ENCODE measurements at regions not wholly inside any gene's neighbourhood (a gene's known extent, or its start where the extent isn't known, plus 50 kb on each side); places are given as distances from the start of the nearest gene placed in this dataset.

DNA sequence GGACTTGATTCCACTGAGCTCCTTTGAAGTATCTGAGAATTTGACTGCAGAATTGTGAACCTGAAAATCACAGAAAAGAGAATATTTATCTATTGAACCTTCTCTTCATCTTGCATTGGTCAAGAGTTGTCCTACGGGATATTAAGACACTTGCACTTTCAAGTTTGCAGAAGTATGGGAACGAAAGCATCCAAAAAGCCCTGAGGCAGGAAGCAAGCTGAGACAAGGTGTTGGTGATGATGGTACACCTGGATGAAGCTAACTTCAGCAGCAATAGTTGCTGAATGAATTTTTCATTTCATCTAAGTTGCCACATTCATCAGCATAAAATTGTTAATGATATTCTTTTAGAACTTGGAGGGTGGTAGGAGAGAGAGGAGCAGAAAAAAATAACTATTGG lies 686.6 kb upstream of the ADAMTS5 start:
- H3K27me3 ChIP-seq: peaks cover 0 to 5% (median 0%) of the 10 kb centered on the region in 7 donors
- H3K4me3 ChIP-seq: no peak overlapping the region
- TF ChIP-seq CTCF (IDR thresholded peaks at IDR 0.05): no peak
- no peaks in the 10 kb centered on the region for H3K4me1 ChIP-seq
- H3K36me3 ChIP-seq: no peaks in the 10 kb centered on the region
- no peak overlapping the region for H3K27ac ChIP-seq
- intact Hi-C loops (cut with DNase I): no loop called here
- H3K9me3 ChIP-seq: no peaks in the 10 kb centered on the region
- 89 to 95% methylated on average over 2 of the region's 2 CpGs for WGBS, 2 donors
- DNase-seq (no peak), ATAC-seq (no peak)

- no peak for ATAC-seq
- no peak for DNase-seq
- no peak for TF ChIP-seq CTCF (IDR thresholded peaks at IDR 0.05)
- WGBS, 2 donors: 81 to 89% methylated on average over 3 of the region's 3 CpGs
- intact Hi-C loops (cut with DNase I): no loop called here
- no peak overlapping the region for H3K27ac ChIP-seq
- H3K27me3 ChIP-seq: peaks cover 0 to 5% (median 0%) of the 10 kb centered on the region in 7 donors
- no peaks in the 10 kb centered on the region for H3K9me3 ChIP-seq
- no peaks in the 10 kb centered on the region for H3K4me1 ChIP-seq
- no peaks in the 10 kb centered on the region for H3K36me3 ChIP-seq
- no peak overlapping the region for H3K4me3 ChIP-seq
Measured at GRCh38 chr21:27649762-27650161, 682.9 kb upstream of the ADAMTS5 start.

DNA sequence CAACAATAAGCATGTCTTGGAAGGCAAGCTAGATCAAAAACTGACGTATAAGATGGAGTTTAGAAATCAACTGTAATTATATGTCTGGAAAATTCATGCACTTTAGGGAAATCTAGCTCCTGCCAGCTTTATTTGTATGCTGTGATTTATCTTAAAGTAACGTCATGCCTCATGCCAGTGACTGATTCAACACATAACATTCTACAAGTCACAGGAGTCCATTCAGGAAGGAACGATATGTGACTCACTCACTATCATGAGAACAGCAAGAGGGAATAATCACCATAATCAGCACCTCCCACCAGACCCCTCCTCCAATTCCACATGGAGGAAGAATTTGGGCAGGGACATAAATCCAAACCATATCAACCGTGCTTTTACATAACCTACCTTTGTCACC lies 682.4 kb upstream of the ADAMTS5 start:
- no peaks in the 10 kb centered on the region for H3K9me3 ChIP-seq
- H3K4me1 ChIP-seq: no peaks in the 10 kb centered on the region
- WGBS, 2 donors: 56 to 64% methylated on average over 4 of the region's 4 CpGs
- no peak for TF ChIP-seq CTCF (IDR thresholded peaks at IDR 0.05)
- H3K4me3 ChIP-seq: no peak overlapping the region
- H3K27ac ChIP-seq: no peak overlapping the region
- ATAC-seq (no peak), DNase-seq (no peak)
- intact Hi-C loops (cut with DNase I): no loop called here
- peaks cover 0 to 5% (median 0%) of the 10 kb centered on the region in 7 donors for H3K27me3 ChIP-seq
- no peaks in the 10 kb centered on the region for H3K36me3 ChIP-seq

DNA sequence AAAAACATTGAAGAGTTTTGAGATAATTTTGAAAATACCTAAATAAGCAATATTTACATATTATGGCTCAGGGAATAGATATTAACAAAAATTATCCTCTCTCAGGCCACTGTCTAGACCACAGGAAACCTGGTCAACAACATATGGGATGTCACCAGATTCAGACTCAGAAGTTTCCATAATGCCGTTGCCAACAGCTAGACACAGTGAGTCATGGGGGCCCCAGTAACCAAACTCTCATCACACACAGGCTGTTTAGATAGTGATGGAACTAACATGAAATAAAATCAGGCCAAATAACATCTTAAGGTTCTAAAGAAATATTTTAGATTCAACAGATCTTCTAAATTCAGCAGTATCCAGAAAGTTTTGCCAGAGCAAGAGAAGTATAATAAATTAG lies 681.7 kb upstream of the ADAMTS5 start:
- no peaks in the 10 kb centered on the region for H3K4me1 ChIP-seq
- 63 to 67% methylated on average over 1 of the region's 1 CpG for WGBS, 2 donors
- no peaks in the 10 kb centered on the region for H3K9me3 ChIP-seq
- no peak for ATAC-seq
- no peaks in the 10 kb centered on the region for H3K36me3 ChIP-seq
- no peak for DNase-seq
- no peak for TF ChIP-seq CTCF (IDR thresholded peaks at IDR 0.05)
- no peak overlapping the region for H3K4me3 ChIP-seq
- intact Hi-C loops (cut with DNase I): no loop called here
- H3K27ac ChIP-seq: no peak overlapping the region
- peaks cover 0 to 5% (median 0%) of the 10 kb centered on the region in 7 donors for H3K27me3 ChIP-seq

Measured in heart right ventricle (tissue), 16 donors.